Right lobe of liver (tissue), 4 donors: ENCODE measurements at regions not wholly inside any gene's neighbourhood (a gene's known extent, or its start where the extent isn't known, plus 50 kb on each side); places are given as distances from the start of the nearest gene placed in this dataset.

Experiments used
- POLR2A ChIP-seq: fragments of 450-650 bp; IDR thresholded peaks from one replicate; pipeline ENCODE4 v1.6.1; 2017; ENCODE audit warnings: antibody characterized with exemption, mild to moderate bottlenecking
- TF ChIP-seq, protein P1 (sequence below), 4 donors: fragments of 200-600 bp in 3 of 4; fragments of 450-650 bp in 1 of 4; IDR thresholded peaks; one replicate each; pipeline versions ENCODE4 v1.5.1 to v1.8.0; 2016 to 2022; ENCODE audit warnings: antibody characterized with exemption in 4 of 4, mild to moderate bottlenecking in 2 of 4
- donor health status: DM: no; HTN: no; CAD: no.
- donor health status: DM: no; HTN: no; CAD: no.
- donor health status: DM: no; HTN: yes; CAD: no.

DNA sequence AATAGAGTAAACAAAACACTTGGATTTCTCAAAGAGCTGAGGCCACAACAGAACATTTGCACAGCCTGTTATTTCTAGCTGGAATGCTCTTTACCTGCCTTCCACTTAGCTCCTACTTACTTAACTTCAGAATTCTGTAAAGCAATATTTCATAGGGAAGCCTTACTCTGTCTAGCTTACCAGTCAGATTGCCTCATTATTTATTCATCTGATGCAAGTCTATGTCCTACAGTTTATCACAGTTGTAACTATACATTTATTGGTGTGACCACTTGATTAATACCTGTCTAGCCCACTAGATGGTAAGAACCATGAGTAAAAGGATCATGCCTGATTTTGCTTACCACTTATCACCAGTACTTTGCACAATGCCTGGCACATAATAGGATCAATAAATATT is 56.1 kb upstream of the ME3 start:
- TF ChIP-seq, protein P1, sequence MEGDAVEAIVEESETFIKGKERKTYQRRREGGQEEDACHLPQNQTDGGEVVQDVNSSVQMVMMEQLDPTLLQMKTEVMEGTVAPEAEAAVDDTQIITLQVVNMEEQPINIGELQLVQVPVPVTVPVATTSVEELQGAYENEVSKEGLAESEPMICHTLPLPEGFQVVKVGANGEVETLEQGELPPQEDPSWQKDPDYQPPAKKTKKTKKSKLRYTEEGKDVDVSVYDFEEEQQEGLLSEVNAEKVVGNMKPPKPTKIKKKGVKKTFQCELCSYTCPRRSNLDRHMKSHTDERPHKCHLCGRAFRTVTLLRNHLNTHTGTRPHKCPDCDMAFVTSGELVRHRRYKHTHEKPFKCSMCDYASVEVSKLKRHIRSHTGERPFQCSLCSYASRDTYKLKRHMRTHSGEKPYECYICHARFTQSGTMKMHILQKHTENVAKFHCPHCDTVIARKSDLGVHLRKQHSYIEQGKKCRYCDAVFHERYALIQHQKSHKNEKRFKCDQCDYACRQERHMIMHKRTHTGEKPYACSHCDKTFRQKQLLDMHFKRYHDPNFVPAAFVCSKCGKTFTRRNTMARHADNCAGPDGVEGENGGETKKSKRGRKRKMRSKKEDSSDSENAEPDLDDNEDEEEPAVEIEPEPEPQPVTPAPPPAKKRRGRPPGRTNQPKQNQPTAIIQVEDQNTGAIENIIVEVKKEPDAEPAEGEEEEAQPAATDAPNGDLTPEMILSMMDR (IDR thresholded peaks at IDR 0.05), result no peak
- no peak for TF ChIP-seq POLR2A
